B cell (primary cell): ENCODE measurements at regions not wholly inside any gene's neighbourhood (a gene's known extent, or its start where the extent isn't known, plus 50 kb on each side); places are given as distances from the start of the nearest gene placed in this dataset.

Experiments
- ATAC-seq: fragments of 200-7000 bp; cut with Tn5 transposase; one replicate; pipeline ENCODE4 v1.10.0; 2021; ENCODE audit warnings: low read depth, mild to moderate bottlenecking, moderate number of reproducible peaks, moderate library complexity
- CTCF ChIA-PET: fragments of 350-600 bp; sonication (Branson Sonifier 250); formaldehyde crosslinking; loops from one replicate; lab custom pipeline; 2021; ENCODE audit warnings: antibody characterized with exemption, inconsistent platforms; lab: Charles Lee
- POLR2A ChIA-PET: fragments of 350-600 bp; sonication (Branson Sonifier 250); formaldehyde crosslinking; loops from one replicate; lab custom pipeline; 2021; ENCODE audit warnings: antibody characterized with exemption; lab: Charles Lee
- DNase-seq: peaks from one replicate; pipeline ENCODE4 v3.0.0; 2013
- H2AFZ ChIP-seq: 2 replicates; pipeline ENCODE4 v1.6.1; 2012; ENCODE audit warnings: mild to moderate bottlenecking, low read depth, low read length; ENCODE audit not compliant: insufficient read depth, poor library complexity, severe bottlenecking
- H3K27ac ChIP-seq, 2 donors: 1 replicate in 1 of 2; 2 replicates in 1 of 2; pipeline ENCODE4 v1.5.1; 2012 to 2013; ENCODE audit warnings: low read length in 2 of 2, mild to moderate bottlenecking in 2 of 2, moderate library complexity in 1 of 2
- H3K27me3 ChIP-seq, 4 experiments: fragments of 200-600 bp in 1 of 4; sonication (generic) in 1 of 4; replicated peaks in 1 of 4; 1 replicate in 2 of 4; 2 replicates in 2 of 4; pipeline versions ENCODE4 v1.6.1 to v1.7.0; 2013 to 2016; ENCODE audit warnings: low read length in 3 of 4, mild to moderate bottlenecking in 2 of 4, mixed read lengths in 1 of 4, moderate library complexity in 1 of 4; ENCODE audit not compliant: insufficient read depth in 4 of 4, control insufficient read depth in 3 of 4; ENCODE audit errors: control extremely low read depth in 1 of 4
- H3K36me3 ChIP-seq, 2 experiments: replicated peaks in 1 of 2; 1 replicate in 1 of 2; 2 replicates in 1 of 2; pipeline versions ENCODE4 v1.6.1 to v1.7.1; 2013; ENCODE audit warnings: low read length in 1 of 2; ENCODE audit not compliant: insufficient read depth in 2 of 2, control insufficient read depth in 1 of 2; ENCODE audit errors: control extremely low read depth in 1 of 2, extremely low read depth in 1 of 2
- H3K4me1 ChIP-seq, 2 donors: fragments of 200-600 bp in 1 of 2; sonication (generic) in 1 of 2; 1 replicate in 1 of 2; 2 replicates in 1 of 2; pipeline versions ENCODE4 v1.5.1 to v1.6.1; 2013 to 2017; ENCODE audit warnings: low read length in 2 of 2; ENCODE audit not compliant: control insufficient read depth in 2 of 2, insufficient read depth in 2 of 2
- H3K4me2 ChIP-seq: replicated peaks from 2 replicates; pipeline ENCODE3; 2012; ENCODE audit warnings: mild to moderate bottlenecking, low read depth, low read length; ENCODE audit not compliant: poor library complexity, severe bottlenecking
- H3K4me3 ChIP-seq, 5 experiments: fragments of 200-600 bp in 1 of 5; sonication (generic) in 1 of 5; 1 replicate in 3 of 5; 2 replicates in 2 of 5; pipeline versions ENCODE4 v1.5.1 to v1.7.0; 2011 to 2016; ENCODE audit warnings: low read length in 4 of 5, mild to moderate bottlenecking in 4 of 5, low read depth in 2 of 5, control low read depth in 1 of 5, moderate library complexity in 1 of 5; ENCODE audit not compliant: insufficient read depth in 1 of 5; ENCODE audit errors: control extremely low read depth in 1 of 5, extremely low read depth in 1 of 5
- H3K79me2 ChIP-seq: fragments of 200-600 bp; sonication (generic); one replicate; pipeline ENCODE4 v1.6.0; 2016; ENCODE audit warnings: low read length; ENCODE audit not compliant: control insufficient read depth, insufficient read depth
- H3K9ac ChIP-seq: fragments of 200-600 bp; sonication (generic); 2 replicates; pipeline ENCODE4 v1.6.1; 2017; ENCODE audit warnings: mild to moderate bottlenecking, low read length, moderate library complexity
- H3K9me3 ChIP-seq, 3 donors: one replicate each; pipeline versions ENCODE4 v1.6.1 to v1.7.1; 2013; ENCODE audit warnings: low read length in 2 of 3; ENCODE audit not compliant: control insufficient read depth in 2 of 3, insufficient read depth in 1 of 3; ENCODE audit errors: control extremely low read depth in 1 of 3
- H4K20me1 ChIP-seq: 2 replicates; pipeline ENCODE4 v1.6.0; 2012; ENCODE audit warnings: mild to moderate bottlenecking, low read length; ENCODE audit not compliant: insufficient read depth, control insufficient read depth, poor library complexity, severe bottlenecking
- H3K27ac Mint-ChIP-seq: one replicate; pipeline ENCODE4 v1.8.0; 2021; ENCODE audit warnings: mixed read lengths
- H3K27me3 Mint-ChIP-seq: one replicate; pipeline ENCODE4 v1.8.0; 2021; ENCODE audit warnings: mixed read lengths
- H3K4me1 Mint-ChIP-seq: one replicate; pipeline ENCODE4 v1.8.0; 2021; ENCODE audit warnings: mixed read lengths
- H3K4me3 Mint-ChIP-seq: one replicate; pipeline ENCODE4 v1.8.0; 2021; ENCODE audit warnings: mixed read lengths
- H3K9me3 Mint-ChIP-seq: one replicate; pipeline ENCODE4 v1.8.0; 2022; ENCODE audit warnings: mixed read lengths; ENCODE audit not compliant: insufficient read depth
- CTCF ChIP-seq: fragments of 200-600 bp; IDR thresholded peaks from one replicate; pipeline ENCODE4 v1.8.0; 2022; ENCODE audit warnings: antibody characterized with exemption, mild to moderate bottlenecking
- EZH2 ChIP-seq: IDR thresholded peaks from 2 replicates; pipeline ENCODE4 v1.6.1; 2012; ENCODE audit warnings: borderline replicate concordance, low read depth, mild to moderate bottlenecking, moderate library complexity, low read length; ENCODE audit not compliant: insufficient read depth, poor library complexity, severe bottlenecking
- WGBS: methylation state at CpG from one replicate; pipeline ENCODE4 v1.1.5; 2013; ENCODE audit warnings: missing lambda C conversion rate; ENCODE audit not compliant: insufficient coverage; 5-methylcytosine and 5-hydroxymethylcytosine counted together
- intact Hi-C: fragments of 100-400 bp; cut with micrococcal nuclease; formaldehyde crosslinking; loops from one replicate; pipeline ENCODE4 v1.10.0; 2022

- no CpG with 5 or more reads among the region's 7 CpGs for WGBS
- no peak overlapping the region for H3K4me3 ChIP-seq
- no peak for DNase-seq
- Mint-ChIP-seq H3K9me3 (no peaks in the 10 kb centered on the region), H3K4me1 (no peaks in the 10 kb centered on the region), H3K27me3 (no peaks in the 10 kb centered on the region), H3K27ac (no peak overlapping the region), H3K4me3 (no peak overlapping the region)
- no peaks in the 10 kb centered on the region for H3K36me3 ChIP-seq
- H3K79me2 ChIP-seq: no peaks in the 10 kb centered on the region
- H2AFZ ChIP-seq: no peak overlapping the region
- TF ChIP-seq EZH2: no peak
- no peak for TF ChIP-seq CTCF
- H3K9me3 ChIP-seq: no peaks in the 10 kb centered on the region
- no peak overlapping the region for H3K4me2 ChIP-seq
- POLR2A ChIA-PET: no interaction called here
- no peak overlapping the region for H3K9ac ChIP-seq
- H3K27me3 ChIP-seq: no peaks in the 10 kb centered on the region
- intact Hi-C loops: no loop called here
- CTCF ChIA-PET: no interaction called here
- no peaks in the 10 kb centered on the region for H3K4me1 ChIP-seq
- no peak for ATAC-seq
- no peak overlapping the region for H3K27ac ChIP-seq
- no peaks in the 10 kb centered on the region for H4K20me1 ChIP-seq
These were observed 107.8 kb downstream of the TFAP2A start for GRCh38 chr6:10307028-10307427.

GRCh38 chr6:10305790-10306415, 109.0 kb downstream of the TFAP2A start:
- H3K36me3 ChIP-seq: no peaks in the 10 kb centered on the region
- no peaks in the 10 kb centered on the region for H3K27me3 Mint-ChIP-seq
- H3K79me2 ChIP-seq: no peaks in the 10 kb centered on the region
- no peaks in the 10 kb centered on the region for H3K9me3 Mint-ChIP-seq
- POLR2A ChIA-PET: no interaction called here
- no peak overlapping the region for H3K4me3 Mint-ChIP-seq
- TF ChIP-seq CTCF (no peak), EZH2 (no peak)
- no peaks in the 10 kb centered on the region for H4K20me1 ChIP-seq
- H3K27me3 ChIP-seq: no peaks in the 10 kb centered on the region
- no peaks in the 10 kb centered on the region for H3K4me1 Mint-ChIP-seq
- H3K9me3 ChIP-seq: peaks cover 0 to 4% (median 0%) of the 10 kb centered on the region in 3 donors
- intact Hi-C loops: no loop called here
- ATAC-seq (no peak), DNase-seq (no peak)
- no peak overlapping the region for H3K4me2 ChIP-seq
- no peak overlapping the region for H2AFZ ChIP-seq
- WGBS: 96% methylated on average over 4 of the region's 7 CpGs
- H3K4me3 ChIP-seq: no peak overlapping the region
- no peak overlapping the region for H3K27ac ChIP-seq
- no peaks in the 10 kb centered on the region for H3K4me1 ChIP-seq
- H3K27ac Mint-ChIP-seq: no peak overlapping the region
- CTCF ChIA-PET: no interaction called here
- no peak overlapping the region for H3K9ac ChIP-seq
